ENCODE measurements at regions not wholly inside any gene's neighbourhood (a gene's known extent, or its start where the extent isn't known, plus 50 kb on each side); places are given as distances from the start of the nearest gene placed in this dataset.
"Not testable (repeated sequence)": the region's sequence is repeated elsewhere in the genome, so short reads cannot be mapped to it uniquely, and the experiment has no call there.

DNA sequence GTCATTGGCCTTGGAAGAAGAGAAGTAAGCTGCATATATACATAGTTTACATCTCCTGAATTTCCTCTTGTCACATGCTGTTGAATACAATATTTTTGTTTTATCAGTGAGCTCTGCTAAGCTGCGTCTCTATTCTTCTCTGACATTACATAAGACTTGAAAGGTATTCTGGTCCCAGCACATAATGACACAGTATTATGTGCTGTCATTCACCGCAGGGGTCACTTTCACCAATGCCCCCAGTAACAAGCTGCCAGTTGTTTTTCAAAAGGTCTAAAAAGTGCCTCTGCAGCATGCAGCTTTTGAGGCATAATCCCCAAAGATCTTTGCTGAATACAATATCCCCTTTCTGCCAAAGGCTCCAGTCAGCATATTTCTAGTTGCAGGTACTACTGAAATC, 349.0 kb upstream of the FAM174A start:
- ATAC-seq, result no peak
- no peaks in the 10 kb centered on the region for H3K4me1 Mint-ChIP-seq
- DNase-seq (ENCODE audit: low spot score in 2 of 2), result no peak
- H3K27ac Mint-ChIP-seq, result no peak overlapping the region
- H3K9me3 Mint-ChIP-seq, result peaks cover 5% of the 10 kb centered on the region
- no peak overlapping the region for H3K4me3 Mint-ChIP-seq
- H3K36me3 Mint-ChIP-seq, result no peaks in the 10 kb centered on the region

DNA sequence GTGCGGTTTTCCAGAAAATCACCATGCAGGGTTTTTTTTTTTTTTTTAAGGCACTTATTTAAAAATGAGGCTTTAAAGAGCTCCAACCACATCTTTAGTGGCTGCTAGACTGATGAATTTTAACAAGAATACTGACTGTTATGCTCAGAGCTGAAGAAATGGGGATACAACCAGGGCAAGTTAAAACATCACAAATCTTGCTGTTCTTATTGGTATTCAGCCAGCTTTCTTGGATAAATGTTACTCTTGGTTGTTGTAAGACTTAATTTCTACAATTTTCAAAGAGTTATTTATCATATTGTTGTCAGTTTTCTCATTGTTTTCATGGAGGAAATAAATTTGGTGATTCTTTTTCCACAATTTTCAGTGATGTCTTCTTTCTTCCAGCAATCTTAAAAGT, 352.8 kb upstream of the FAM174A start:
- Mint-ChIP-seq H3K9me3 (no peaks in the 10 kb centered on the region), H3K27ac (no peak overlapping the region), H3K4me3 (no peak overlapping the region), H3K4me1 (no peaks in the 10 kb centered on the region), H3K36me3 (no peaks in the 10 kb centered on the region)
- DNase-seq (ENCODE audit: low spot score in 2 of 2) (no peak), ATAC-seq (no peak)

DNA sequence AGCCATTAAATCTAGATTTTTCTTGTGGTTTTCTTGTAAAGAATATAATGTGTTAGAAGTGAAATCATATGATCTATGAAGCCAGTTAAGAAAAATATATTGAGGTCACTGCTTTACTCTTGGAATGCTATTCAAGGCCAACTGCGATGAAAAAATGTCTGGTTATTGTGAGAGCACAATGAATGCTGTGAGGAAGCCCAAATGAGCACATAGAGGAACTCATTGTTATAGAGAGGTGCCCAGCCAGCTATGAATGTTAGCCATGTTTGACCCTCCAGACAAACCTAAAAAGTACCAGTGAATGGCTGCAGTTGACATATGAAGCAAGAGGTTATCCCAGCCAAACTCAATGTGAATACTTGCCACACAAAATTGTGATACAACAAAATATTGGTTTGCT, 359.8 kb upstream of the FAM174A start:
- Mint-ChIP-seq H3K4me1 (no peaks in the 10 kb centered on the region), H3K9me3 (peaks cover 2% of the 10 kb centered on the region), H3K36me3 (no peaks in the 10 kb centered on the region), H3K27ac (no peak overlapping the region), H3K4me3 (no peak overlapping the region)
- no peak for DNase-seq (ENCODE audit: low spot score in 2 of 2)
- ATAC-seq, result no peak

DNA sequence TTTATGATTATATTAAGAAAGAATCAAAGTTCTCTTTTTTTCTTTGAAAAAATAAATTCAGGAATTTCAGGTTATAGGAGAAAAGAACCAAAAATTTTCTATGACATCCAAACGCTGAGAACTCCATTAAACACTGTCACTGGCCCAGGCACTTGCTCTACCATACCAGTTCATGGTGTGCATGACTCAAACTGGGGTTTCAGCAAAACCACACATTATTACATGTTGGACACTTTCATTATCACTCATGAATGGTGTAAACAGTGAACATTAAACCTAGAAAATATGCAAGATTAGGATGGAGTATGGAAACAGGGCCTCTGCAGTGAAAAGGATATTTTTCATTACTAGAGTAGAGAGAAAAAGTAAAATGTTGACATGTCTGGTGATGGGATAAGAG, 369.9 kb upstream of the FAM174A start:
- no peak for DNase-seq (ENCODE audit: low spot score in 2 of 2)
- Mint-ChIP-seq H3K27ac (no peak overlapping the region), H3K36me3 (no peaks in the 10 kb centered on the region), H3K4me3 (no peak overlapping the region), H3K9me3 (no peaks in the 10 kb centered on the region), H3K4me1 (no peaks in the 10 kb centered on the region)
- peak; percentile 53 for ATAC-seq

DNA sequence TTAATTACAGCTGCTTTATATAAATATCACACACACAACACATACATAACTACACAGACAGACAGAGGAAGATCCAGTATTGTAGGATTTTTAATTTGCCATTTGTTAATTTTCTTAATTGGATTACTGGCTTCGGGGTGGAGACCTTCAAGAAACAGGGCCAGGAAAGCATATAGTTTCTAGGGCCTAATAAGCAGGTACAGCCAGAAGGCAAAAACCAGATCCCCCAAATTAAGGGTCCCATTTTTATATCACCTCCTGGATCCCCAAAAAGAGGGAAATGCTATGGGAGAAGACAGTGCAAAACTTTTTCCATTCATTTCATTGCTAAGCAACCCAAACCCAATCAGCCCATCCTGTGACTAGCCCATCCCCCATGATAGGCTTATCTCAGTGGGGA, 373.3 kb upstream of the FAM174A start:
- no peak overlapping the region for H3K27ac Mint-ChIP-seq
- H3K9me3 Mint-ChIP-seq, result no peaks in the 10 kb centered on the region
- no peaks in the 10 kb centered on the region for H3K36me3 Mint-ChIP-seq
- no peak overlapping the region for H3K4me3 Mint-ChIP-seq
- no peak for ATAC-seq
- no peaks in the 10 kb centered on the region for H3K4me1 Mint-ChIP-seq
- DNase-seq (ENCODE audit: low spot score in 2 of 2), result no peak

DNA sequence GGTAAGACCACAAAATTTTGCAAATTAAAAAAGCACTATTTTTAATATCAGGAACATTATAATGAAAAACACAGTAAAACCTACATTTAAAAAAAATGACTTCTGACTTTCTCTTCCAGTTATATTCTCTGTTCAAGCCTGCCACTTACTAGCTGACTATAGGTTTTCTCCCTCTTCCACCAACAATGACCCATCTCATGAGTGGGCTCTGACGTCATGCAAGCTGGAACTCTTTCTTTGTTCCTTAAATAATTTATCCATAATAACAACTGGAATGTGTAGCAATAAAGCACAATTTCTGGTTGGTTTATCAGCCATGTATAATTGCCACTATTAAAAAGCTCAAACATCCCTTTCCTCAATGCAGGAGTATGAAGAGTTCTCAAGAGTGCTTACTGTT, 378.1 kb upstream of the FAM174A start:
- H3K4me1 Mint-ChIP-seq, result no peaks in the 10 kb centered on the region
- H3K4me3 Mint-ChIP-seq, result no peak overlapping the region
- no peaks in the 10 kb centered on the region for H3K36me3 Mint-ChIP-seq
- ATAC-seq (no peak), DNase-seq (ENCODE audit: low spot score in 2 of 2) (no peak)
- H3K9me3 Mint-ChIP-seq, result no peaks in the 10 kb centered on the region
- H3K27ac Mint-ChIP-seq, result no peak overlapping the region

DNA sequence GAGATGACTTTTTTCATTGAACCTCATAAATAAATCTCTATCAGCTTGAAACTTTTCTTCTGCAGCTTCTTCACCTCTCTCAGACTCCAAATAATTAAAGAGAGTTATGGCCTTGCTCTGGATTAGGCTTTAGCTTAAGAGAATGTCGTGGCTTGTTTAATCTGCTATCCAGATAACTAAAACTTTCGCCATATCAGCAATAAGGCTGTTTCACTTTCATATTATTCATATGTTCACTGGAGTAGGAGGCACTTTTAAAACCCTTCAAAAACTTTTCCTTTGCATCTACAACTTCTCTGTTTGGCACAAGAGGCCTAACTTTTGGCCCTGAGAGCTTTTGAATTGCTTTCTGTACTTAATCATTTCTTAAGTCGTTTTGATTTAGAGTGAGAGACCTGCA, 386.9 kb upstream of the FAM174A start:
- ATAC-seq (no peak), DNase-seq (ENCODE audit: low spot score in 2 of 2) (no peak)
- no peaks in the 10 kb centered on the region for H3K4me1 Mint-ChIP-seq
- no peaks in the 10 kb centered on the region for H3K36me3 Mint-ChIP-seq
- no peak overlapping the region for H3K4me3 Mint-ChIP-seq
- peaks cover 4% of the 10 kb centered on the region for H3K9me3 Mint-ChIP-seq
- H3K27ac Mint-ChIP-seq, result no peak overlapping the region

DNA sequence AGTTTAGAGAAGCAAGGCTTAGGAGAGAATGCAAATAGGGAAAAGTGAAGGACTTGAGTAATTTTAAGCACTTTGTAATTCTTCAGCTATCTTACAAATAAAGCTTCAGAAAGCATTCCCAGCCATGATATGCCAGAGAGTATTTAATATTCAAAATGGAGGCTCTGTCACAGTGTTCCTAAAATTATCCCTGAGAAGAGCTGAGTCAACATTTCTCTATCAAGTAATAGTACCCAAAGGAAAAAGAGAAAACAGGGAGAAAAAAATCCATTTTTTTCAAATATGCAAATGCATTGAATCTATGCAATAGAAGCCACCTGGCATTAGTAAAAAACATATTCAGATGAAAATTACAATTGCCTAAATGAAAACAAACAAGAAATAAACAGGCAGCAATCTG, 392.6 kb upstream of the FAM174A start:
- peaks cover 2% of the 10 kb centered on the region for H3K9me3 Mint-ChIP-seq
- no peaks in the 10 kb centered on the region for H3K4me1 Mint-ChIP-seq
- no peak for ATAC-seq
- no peak for DNase-seq (ENCODE audit: low spot score in 2 of 2)
- no peaks in the 10 kb centered on the region for H3K36me3 Mint-ChIP-seq
- H3K4me3 Mint-ChIP-seq, result no peak overlapping the region
- H3K27ac Mint-ChIP-seq, result no peak overlapping the region

DNA sequence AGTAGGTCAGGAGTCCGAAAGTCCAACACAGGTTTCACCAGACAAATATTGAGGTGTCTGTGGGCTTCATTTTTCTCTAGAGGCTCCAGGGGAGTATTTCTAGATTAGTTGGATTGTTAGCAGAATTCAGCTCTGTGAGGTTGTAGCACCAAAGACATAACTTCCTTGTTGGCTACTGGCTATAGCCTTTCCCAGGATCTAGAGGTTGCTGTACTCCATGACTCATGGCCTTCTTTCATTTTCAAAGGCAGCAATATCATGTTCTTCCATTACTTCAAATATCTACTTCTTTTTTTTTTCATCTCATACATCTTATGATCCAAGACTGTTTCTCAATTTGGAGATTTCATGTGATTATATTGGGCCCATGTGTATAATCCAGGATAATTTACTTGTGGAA, 404.0 kb upstream of the FAM174A start:
- H3K4me1 Mint-ChIP-seq, result no peaks in the 10 kb centered on the region
- no peaks in the 10 kb centered on the region for H3K36me3 Mint-ChIP-seq
- ATAC-seq, result no peak
- no peak overlapping the region for H3K4me3 Mint-ChIP-seq
- no peak for DNase-seq (ENCODE audit: low spot score in 2 of 2)
- peaks cover 14% of the 10 kb centered on the region for H3K9me3 Mint-ChIP-seq
- H3K27ac Mint-ChIP-seq, result no peak overlapping the region

DNA sequence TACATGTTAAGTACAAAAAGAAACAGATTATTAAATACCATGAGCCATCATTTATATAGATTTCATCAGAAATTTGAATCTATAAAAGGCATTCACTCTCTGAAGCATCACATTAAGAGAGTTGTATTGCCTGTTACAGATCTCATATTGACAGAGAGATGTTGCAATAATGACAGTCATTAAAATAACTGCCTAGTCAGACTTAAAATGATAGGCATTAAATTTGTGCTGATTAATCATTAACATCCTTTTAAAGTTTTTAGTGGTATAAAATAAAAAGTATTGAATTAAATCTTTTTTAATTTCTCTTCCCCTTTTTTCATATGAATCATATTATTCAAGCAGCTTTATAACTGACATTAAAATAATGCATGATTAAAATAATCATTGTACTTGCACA, 404.9 kb upstream of the FAM174A start:
- H3K9me3 Mint-ChIP-seq, result peaks cover 14% of the 10 kb centered on the region
- H3K4me3 Mint-ChIP-seq, result no peak overlapping the region
- DNase-seq (ENCODE audit: low spot score in 2 of 2), result no peak
- H3K36me3 Mint-ChIP-seq, result no peaks in the 10 kb centered on the region
- H3K27ac Mint-ChIP-seq, result no peak overlapping the region
- no peak for ATAC-seq
- H3K4me1 Mint-ChIP-seq, result no peaks in the 10 kb centered on the region

DNA sequence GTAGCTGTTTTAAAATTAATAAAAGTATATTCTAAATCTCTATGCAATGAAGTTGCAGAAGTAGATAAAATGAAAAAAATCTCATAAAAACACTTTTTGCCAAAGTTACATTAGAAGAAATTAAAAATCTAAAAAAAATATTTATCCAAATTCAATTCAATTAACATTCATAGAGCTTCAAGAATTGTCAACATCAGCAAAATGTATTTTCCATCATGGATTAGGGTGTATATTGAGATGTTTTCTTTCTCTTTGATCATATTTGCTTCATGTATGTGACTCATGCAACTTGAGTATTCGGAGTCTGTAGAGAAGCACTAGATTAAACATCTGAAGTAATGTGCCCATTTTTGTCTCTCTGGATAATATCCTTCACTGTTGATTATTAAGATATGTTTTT, 415.3 kb upstream of the FAM174A start:
- Mint-ChIP-seq H3K36me3 (no peaks in the 10 kb centered on the region), H3K4me3 (no peak overlapping the region), H3K4me1 (no peaks in the 10 kb centered on the region), H3K27ac (no peak overlapping the region), H3K9me3 (peaks cover 3% of the 10 kb centered on the region)
- no peak for DNase-seq (ENCODE audit: low spot score in 2 of 2)
- no peak for ATAC-seq

DNA sequence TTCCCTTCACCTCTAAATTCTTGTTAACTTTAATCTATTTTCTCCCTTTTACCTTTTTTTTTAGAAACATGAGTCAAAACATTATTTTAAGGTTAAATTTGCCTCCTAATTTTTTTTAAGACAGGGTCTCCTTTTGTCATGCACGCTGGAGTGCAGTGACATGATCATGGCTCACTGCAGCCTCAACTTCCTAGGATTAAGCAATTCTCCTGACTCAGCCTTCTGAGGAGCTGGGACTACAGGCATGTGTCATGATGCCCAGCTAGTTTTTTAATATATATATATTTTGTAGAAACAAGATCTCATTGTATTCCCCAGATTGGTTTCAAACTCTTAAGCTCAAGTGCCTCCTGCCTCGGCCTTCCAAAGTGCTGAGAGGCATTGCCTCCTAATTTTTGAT, 424.7 kb upstream of the FAM174A start:
- Mint-ChIP-seq H3K9me3 (peaks cover 6% of the 10 kb centered on the region), H3K36me3 (no peaks in the 10 kb centered on the region), H3K4me3 (no peak overlapping the region), H3K4me1 (no peaks in the 10 kb centered on the region), H3K27ac (no peak overlapping the region)
- DNase-seq (ENCODE audit: low spot score in 2 of 2) (no peak), ATAC-seq (no peak)

DNA sequence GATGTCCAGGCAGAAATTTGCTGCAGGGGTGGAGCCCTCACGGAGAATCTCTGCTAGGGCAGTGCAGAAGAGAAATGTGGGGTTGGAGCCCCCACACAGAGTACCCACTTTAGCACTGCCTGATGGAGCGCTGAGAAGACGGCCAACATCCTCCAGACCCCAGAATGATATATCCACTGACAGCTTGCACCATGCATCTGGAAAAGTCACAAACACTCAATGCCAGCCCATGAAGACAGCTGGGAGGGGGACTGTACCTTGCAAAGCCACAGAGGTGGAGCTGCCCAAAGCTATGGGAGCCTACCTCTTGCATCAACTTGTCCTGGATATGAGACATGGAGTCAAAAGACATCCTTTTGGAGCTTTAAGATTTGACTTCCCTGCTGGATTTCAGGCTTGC, 426.3 kb upstream of the FAM174A start:
- H3K4me1 Mint-ChIP-seq, result no peaks in the 10 kb centered on the region
- peaks cover 6% of the 10 kb centered on the region for H3K9me3 Mint-ChIP-seq
- ATAC-seq, result no peak
- no peak overlapping the region for H3K4me3 Mint-ChIP-seq
- H3K36me3 Mint-ChIP-seq, result no peaks in the 10 kb centered on the region
- DNase-seq (ENCODE audit: low spot score in 2 of 2), result no peak
- no peak overlapping the region for H3K27ac Mint-ChIP-seq

DNA sequence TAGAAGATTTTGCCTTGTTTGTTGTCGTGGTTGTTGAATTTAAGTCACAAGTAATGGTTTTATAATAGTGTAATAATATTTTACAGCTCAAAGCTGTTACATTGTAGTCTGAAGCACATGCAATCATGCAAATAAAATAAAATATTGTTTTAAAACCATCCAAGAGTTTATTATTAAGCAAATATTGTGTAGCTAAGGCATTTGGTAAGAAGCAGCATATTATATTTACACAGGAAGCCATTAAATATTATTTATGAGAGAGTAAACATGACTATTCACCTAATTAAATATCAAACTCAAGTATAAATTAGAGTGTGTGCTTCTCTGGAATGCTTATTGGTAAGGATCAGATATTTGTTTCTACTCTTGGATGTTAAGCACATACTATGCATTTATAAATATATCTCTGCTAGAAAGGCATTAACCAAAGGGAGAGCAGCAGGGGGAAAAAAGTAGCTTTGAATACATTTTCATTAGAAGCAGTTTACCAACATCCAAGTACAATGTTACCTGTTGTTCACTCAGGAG, 431.5 kb upstream of the FAM174A start:
- not testable (repeated sequence) for H3K9me3 Mint-ChIP-seq; H3K36me3 Mint-ChIP-seq; H3K4me1 Mint-ChIP-seq; H3K4me3 Mint-ChIP-seq; H3K27ac Mint-ChIP-seq; ATAC-seq; DNase-seq (ENCODE audit: low spot score in 2 of 2)

DNA sequence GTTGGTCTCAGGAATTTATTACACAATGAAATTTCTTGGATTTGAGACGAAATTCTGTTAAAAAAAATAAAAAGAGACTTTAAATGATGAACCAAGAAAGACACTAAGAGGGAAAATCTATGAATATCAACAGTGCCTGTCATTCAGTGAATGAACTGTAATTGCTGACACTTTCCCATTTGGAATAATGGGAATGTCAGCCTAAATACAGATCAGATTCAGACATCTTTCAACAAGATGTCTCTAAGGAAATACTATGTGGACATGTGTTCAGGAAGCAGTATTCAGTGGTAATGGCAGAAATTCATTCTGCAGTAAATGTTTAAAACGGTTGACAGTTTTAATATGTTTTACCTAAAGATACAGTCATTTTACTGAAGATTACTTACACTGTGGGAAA, 433.7 kb upstream of the FAM174A start:
- not testable (repeated sequence) for DNase-seq (ENCODE audit: low spot score in 2 of 2); H3K4me3 Mint-ChIP-seq; ATAC-seq; H3K9me3 Mint-ChIP-seq; H3K4me1 Mint-ChIP-seq; H3K27ac Mint-ChIP-seq; H3K36me3 Mint-ChIP-seq

DNA sequence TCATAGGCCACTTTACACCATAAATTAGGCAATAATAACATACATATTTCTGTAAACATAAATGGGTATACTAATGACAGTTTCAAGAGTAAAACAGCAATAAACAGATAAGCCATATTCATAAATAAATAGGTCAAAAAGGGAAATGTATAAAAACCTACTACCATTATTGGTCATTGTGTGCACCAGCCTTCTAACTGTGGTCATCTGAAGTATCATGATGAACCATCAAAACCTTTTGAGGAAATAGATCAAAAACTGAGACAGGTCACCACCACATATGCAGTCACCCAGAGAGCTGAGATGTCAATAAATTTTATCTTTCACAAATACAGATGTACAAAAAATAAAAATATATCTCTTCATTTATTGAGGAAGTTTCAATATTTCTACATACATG, 438.8 kb upstream of the FAM174A start:
- not testable (repeated sequence) for H3K9me3 Mint-ChIP-seq; H3K36me3 Mint-ChIP-seq; ATAC-seq; H3K27ac Mint-ChIP-seq; H3K4me1 Mint-ChIP-seq; H3K4me3 Mint-ChIP-seq; DNase-seq (ENCODE audit: low spot score in 2 of 2)

DNA sequence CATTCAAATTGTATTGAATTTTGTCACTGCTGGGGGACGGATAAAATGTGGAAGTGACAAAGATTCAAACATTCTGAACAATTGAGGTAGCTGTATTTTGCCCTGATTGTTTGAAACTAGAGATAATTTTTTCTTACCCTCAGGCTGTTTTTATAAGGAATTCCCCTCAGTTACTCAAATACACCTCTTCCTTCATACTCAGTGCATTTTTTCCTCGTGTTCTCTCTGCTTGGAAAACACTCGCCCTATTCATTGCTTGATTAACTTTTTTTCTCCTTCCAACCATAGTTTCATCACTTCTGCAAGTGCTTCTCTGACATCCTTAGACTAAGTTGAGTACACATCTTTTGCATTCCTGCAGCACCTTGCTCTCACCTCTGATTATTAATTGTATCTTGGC, 454.5 kb upstream of the FAM174A start:
- H3K4me1 Mint-ChIP-seq; H3K9me3 Mint-ChIP-seq; DNase-seq (ENCODE audit: low spot score in 2 of 2); H3K36me3 Mint-ChIP-seq; H3K27ac Mint-ChIP-seq; H3K4me3 Mint-ChIP-seq; ATAC-seq: not testable (repeated sequence)
